Peyer's patch (tissue), 4 donors: ENCODE measurements at regions not wholly inside any gene's neighbourhood (a gene's known extent, or its start where the extent isn't known, plus 50 kb on each side); places are given as distances from the start of the nearest gene placed in this dataset.

Experiments used
- DNase-seq, 3 donors: peaks; one replicate each; pipeline ENCODE4 v3.0.0-alpha.2; 2017 to 2019
- H3K27ac ChIP-seq, 4 donors: fragments of 200-600 bp; sonication (generic); one replicate each; pipeline ENCODE4 v1.5.1; 2016 to 2019
- H3K27me3 ChIP-seq, 2 donors: fragments of 200-600 bp; sonication (generic); one replicate each; pipeline ENCODE4 v1.5.1; 2019
- H3K36me3 ChIP-seq, 3 donors: fragments of 200-600 bp; sonication (generic); one replicate each; pipeline ENCODE4 v1.5.1; 2016 to 2019
- H3K4me1 ChIP-seq, 4 donors: fragments of 200-600 bp; sonication (generic); one replicate each; pipeline ENCODE4 v1.5.1; 2016 to 2019
- H3K4me3 ChIP-seq, 4 donors: fragments of 200-600 bp; sonication (generic); 1 replicate in 3 of 4; 2 replicates in 1 of 4; pipeline ENCODE4 v1.5.1; 2016 to 2019; ENCODE audit warnings: mild to moderate bottlenecking in 1 of 4
- H3K9me3 ChIP-seq, 4 donors: fragments of 200-600 bp; sonication (generic); one replicate each; pipeline ENCODE4 v1.5.1; 2016 to 2019; ENCODE audit warnings: mild to moderate bottlenecking in 1 of 4
- CTCF ChIP-seq, 6 experiments: fragments of 450-650 bp in 4 of 6; fragments of 200-600 bp in 2 of 6; sonication (generic) in 1 of 6; IDR thresholded peaks; one replicate each; pipeline ENCODE4 v1.5.1; 2017 to 2019; ENCODE audit warnings: antibody characterized with exemption in 6 of 6, mild to moderate bottlenecking in 3 of 6, moderate library complexity in 1 of 6
- POLR2A ChIP-seq, 2 donors: fragments of 450-650 bp; IDR thresholded peaks; one replicate each; pipeline ENCODE4 v1.5.1; 2017; ENCODE audit warnings: antibody characterized with exemption in 2 of 2, mild to moderate bottlenecking in 2 of 2, moderate library complexity in 2 of 2

GRCh38 chr1:191551019-191551418, 607.2 kb upstream of the RGS18 start:
- Histone ChIP-seq H3K27ac (no peak overlapping the region), H3K4me1 (no peaks in the 10 kb centered on the region), H3K36me3 (no peaks in the 10 kb centered on the region), H3K27me3 (no peaks in the 10 kb centered on the region), H3K9me3 (no peaks in the 10 kb centered on the region), H3K4me3 (no peak overlapping the region)
- DNase-seq = no peak
- TF ChIP-seq CTCF (IDR thresholded peaks at IDR 0.05) = no peak
- TF ChIP-seq POLR2A (IDR thresholded peaks at IDR 0.05) = no peak

- Histone ChIP-seq H3K9me3 (no peaks in the 10 kb centered on the region), H3K27ac (no peak overlapping the region), H3K4me1 (no peaks in the 10 kb centered on the region), H3K4me3 (no peak overlapping the region), H3K36me3 (no peaks in the 10 kb centered on the region), H3K27me3 (no peaks in the 10 kb centered on the region)
- DNase-seq = no peak
- TF ChIP-seq CTCF (IDR thresholded peaks at IDR 0.05) (no peak), POLR2A (IDR thresholded peaks at IDR 0.05) (no peak)
Observed at GRCh38 chr1:191558379-191558778, 599.9 kb upstream of the RGS18 start.

DNA sequence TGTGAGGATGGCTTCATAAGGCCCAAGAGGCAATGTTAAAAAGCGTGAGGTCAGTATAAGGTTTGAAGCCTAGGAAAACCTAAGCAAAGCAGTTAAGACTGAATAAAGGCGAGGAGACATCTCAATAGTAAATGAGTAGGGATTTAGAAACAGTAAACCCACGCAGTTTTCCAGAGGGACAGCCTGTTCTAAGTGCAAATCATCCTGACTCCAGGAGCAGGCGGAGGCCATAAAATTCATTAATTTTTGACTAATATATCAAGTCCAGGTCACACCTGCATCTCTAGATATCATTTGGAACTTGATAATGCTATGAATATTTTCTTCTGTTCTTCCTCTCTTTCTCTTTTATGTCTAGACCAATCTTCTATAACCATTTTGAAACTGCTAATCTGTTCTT, 597.0 kb upstream of the RGS18 start:
- DNase-seq = no peak

GRCh38 chr1:191564275-191564674, 594.0 kb upstream of the RGS18 start:
- H3K36me3 ChIP-seq = no peaks in the 10 kb centered on the region
- DNase-seq = no peak
- TF ChIP-seq POLR2A (IDR thresholded peaks at IDR 0.05) (no peak), CTCF (IDR thresholded peaks at IDR 0.05) (no peak)
- no peaks in the 10 kb centered on the region for H3K27me3 ChIP-seq
- H3K4me3 ChIP-seq = no peak overlapping the region
- H3K9me3 ChIP-seq = no peaks in the 10 kb centered on the region
- H3K4me1 ChIP-seq = no peaks in the 10 kb centered on the region
- H3K27ac ChIP-seq = no peak overlapping the region

More for the DNA sequence above, 597.0 kb upstream of the RGS18 start:
- Histone ChIP-seq H3K9me3 (no peaks in the 10 kb centered on the region), H3K27me3 (no peaks in the 10 kb centered on the region), H3K4me3 (no peak overlapping the region), H3K36me3 (no peaks in the 10 kb centered on the region), H3K4me1 (no peaks in the 10 kb centered on the region), H3K27ac (no peak overlapping the region)
- TF ChIP-seq CTCF (IDR thresholded peaks at IDR 0.05) (no peak), POLR2A (IDR thresholded peaks at IDR 0.05) (no peak)

GRCh38 chr1:191572479-191572878, 585.8 kb upstream of the RGS18 start:
- no peaks in the 10 kb centered on the region for H3K4me1 ChIP-seq
- TF ChIP-seq CTCF (IDR thresholded peaks at IDR 0.05) = no peak

GRCh38 chr1:191575180-191575579, 583.1 kb upstream of the RGS18 start:
- Histone ChIP-seq H3K9me3 (no peaks in the 10 kb centered on the region), H3K36me3 (no peaks in the 10 kb centered on the region), H3K4me3 (no peak overlapping the region), H3K27ac (no peak overlapping the region), H3K4me1 (no peaks in the 10 kb centered on the region), H3K27me3 (no peaks in the 10 kb centered on the region)
- no peak for TF ChIP-seq POLR2A (IDR thresholded peaks at IDR 0.05)
- DNase-seq = no peak

More at GRCh38 chr1:191572479-191572878, 585.8 kb upstream of the RGS18 start:
- H3K27ac ChIP-seq = no peak overlapping the region
- no peaks in the 10 kb centered on the region for H3K9me3 ChIP-seq
- DNase-seq = no peak
- H3K36me3 ChIP-seq = no peaks in the 10 kb centered on the region
- H3K27me3 ChIP-seq = no peaks in the 10 kb centered on the region
- H3K4me3 ChIP-seq = no peak overlapping the region
